A673 (cell line): ENCODE measurements at regions not wholly inside any gene's neighbourhood (a gene's known extent, or its start where the extent isn't known, plus 50 kb on each side); places are given as distances from the start of the nearest gene placed in this dataset.

Experiments
- BruUV-seq: library from RNA; stranded (reverse); fragments of 400-500 nt; replicated peaks from 2 replicates; lab custom pipeline; 2021; lab: Mats Ljungman, UMichigan
- CTCF ChIA-PET: fragments of 300-600 bp; sonication (Branson Sonifier 250); formaldehyde crosslinking; loops from one replicate; lab custom pipeline; 2022; ENCODE audit warnings: antibody characterized with exemption; lab: Charles Lee
- POLR2A ChIA-PET: fragments of 300-600 bp; sonication (Branson Sonifier 250); formaldehyde crosslinking; loops from one replicate; lab custom pipeline; 2022; ENCODE audit warnings: antibody characterized with exemption; ENCODE audit not compliant: low non-redundant PET; lab: Charles Lee
- DNase-seq: peaks from one replicate; pipeline ENCODE4 v3.0.0-alpha.2; 2015; ENCODE audit warnings: low spot score
- H3K27ac ChIP-seq: fragments of 200-600 bp; sonication (generic); 2 replicates; pipeline ENCODE4 v1.5.1; 2016; ENCODE audit warnings: mixed run types, low read depth, mild to moderate bottlenecking, mixed read lengths, antibody characterized with exemption, low read length; ENCODE audit not compliant: poor library complexity, severe bottlenecking
- H3K27me3 ChIP-seq: fragments of 200-600 bp; sonication (generic); replicated peaks from 2 replicates; pipeline ENCODE4 v1.6.1; 2017; ENCODE audit warnings: mixed run types, low read depth, mild to moderate bottlenecking, mixed read lengths, antibody characterized with exemption, low read length; ENCODE audit not compliant: insufficient read depth, poor library complexity
- H3K36me3 ChIP-seq: fragments of 200-600 bp; sonication (generic); 2 replicates; pipeline ENCODE4 v1.6.1; 2016; ENCODE audit warnings: mixed run types, mild to moderate bottlenecking, mixed read lengths, antibody characterized with exemption, low read length; ENCODE audit not compliant: insufficient read depth, poor library complexity, severe bottlenecking
- H3K4me1 ChIP-seq: fragments of 200-600 bp; sonication (generic); 2 replicates; pipeline ENCODE4 v1.6.1; 2017; ENCODE audit warnings: mixed run types, mild to moderate bottlenecking, mixed read lengths, antibody characterized with exemption, low read length; ENCODE audit not compliant: insufficient read depth, poor library complexity, severe bottlenecking
- H3K4me3 ChIP-seq: fragments of 200-600 bp; sonication (generic); 2 replicates; pipeline ENCODE4 v1.5.1; 2016; ENCODE audit warnings: low read depth, mixed run types, mild to moderate bottlenecking, mixed read lengths, low read length; ENCODE audit not compliant: poor library complexity, severe bottlenecking
- H3K9me3 ChIP-seq: fragments of 200-600 bp; sonication (generic); 2 replicates; pipeline ENCODE4 v1.6.1; 2016; ENCODE audit warnings: mixed run types, low read depth, mild to moderate bottlenecking, mixed read lengths, antibody characterized with exemption, low read length; ENCODE audit not compliant: poor library complexity, severe bottlenecking
- EZH2 ChIP-seq: fragments of 200-600 bp; sonication (generic); IDR thresholded peaks from 2 replicates; pipeline ENCODE4 v1.6.1; 2017; ENCODE audit warnings: borderline replicate concordance, low read depth, mild to moderate bottlenecking, mixed read lengths, antibody characterized with exemption, low read length; ENCODE audit not compliant: poor library complexity, severe bottlenecking
- intact Hi-C: fragments of 100-400 bp; cut with micrococcal nuclease; formaldehyde crosslinking; loops from one replicate; pipeline ENCODE4 v1.10.0; 2022; ENCODE audit not compliant: unreplicated experiment
- TF ChIP-seq, protein P1 (sequence below): fragments of 300-800, 200-600 bp; sonication (generic); conservative IDR thresholded peaks from 2 replicates; pipeline ENCODE4 v1.5.1; 2017; ENCODE audit warnings: low read depth, mild to moderate bottlenecking, antibody characterized with exemption, low read length, moderate library complexity, mixed read lengths

DNA sequence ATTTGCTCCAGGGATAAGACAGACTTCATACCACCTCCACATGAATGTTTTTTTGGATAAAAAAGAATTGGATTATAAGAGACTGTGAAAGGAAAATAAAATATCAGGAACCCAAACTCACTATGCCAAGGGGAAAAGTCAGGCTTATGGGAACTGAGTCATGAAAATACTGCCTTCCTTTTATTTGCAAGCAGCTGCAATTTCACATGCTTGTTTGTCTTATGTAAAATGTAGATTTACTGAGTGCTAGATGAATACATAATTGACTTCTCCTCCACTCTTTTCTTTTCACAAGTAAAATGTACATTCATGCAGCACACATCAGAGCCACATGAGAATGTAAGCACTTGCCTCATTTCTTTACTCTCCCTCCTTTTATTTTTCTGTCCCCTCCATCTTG is 940.8 kb upstream of the MBL2 start:
- H3K4me3 ChIP-seq: no peak overlapping the region
- H3K27ac ChIP-seq: no peak overlapping the region
- H3K9me3 ChIP-seq: peaks cover 16% of the 10 kb centered on the region
- H3K36me3 ChIP-seq: no peaks in the 10 kb centered on the region
- no peaks in the 10 kb centered on the region for H3K4me1 ChIP-seq
- no peaks in the 10 kb centered on the region for H3K27me3 ChIP-seq
- CTCF ChIA-PET: no interaction called here
- TF ChIP-seq, protein P1, sequence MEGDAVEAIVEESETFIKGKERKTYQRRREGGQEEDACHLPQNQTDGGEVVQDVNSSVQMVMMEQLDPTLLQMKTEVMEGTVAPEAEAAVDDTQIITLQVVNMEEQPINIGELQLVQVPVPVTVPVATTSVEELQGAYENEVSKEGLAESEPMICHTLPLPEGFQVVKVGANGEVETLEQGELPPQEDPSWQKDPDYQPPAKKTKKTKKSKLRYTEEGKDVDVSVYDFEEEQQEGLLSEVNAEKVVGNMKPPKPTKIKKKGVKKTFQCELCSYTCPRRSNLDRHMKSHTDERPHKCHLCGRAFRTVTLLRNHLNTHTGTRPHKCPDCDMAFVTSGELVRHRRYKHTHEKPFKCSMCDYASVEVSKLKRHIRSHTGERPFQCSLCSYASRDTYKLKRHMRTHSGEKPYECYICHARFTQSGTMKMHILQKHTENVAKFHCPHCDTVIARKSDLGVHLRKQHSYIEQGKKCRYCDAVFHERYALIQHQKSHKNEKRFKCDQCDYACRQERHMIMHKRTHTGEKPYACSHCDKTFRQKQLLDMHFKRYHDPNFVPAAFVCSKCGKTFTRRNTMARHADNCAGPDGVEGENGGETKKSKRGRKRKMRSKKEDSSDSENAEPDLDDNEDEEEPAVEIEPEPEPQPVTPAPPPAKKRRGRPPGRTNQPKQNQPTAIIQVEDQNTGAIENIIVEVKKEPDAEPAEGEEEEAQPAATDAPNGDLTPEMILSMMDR: no peak
- TF ChIP-seq EZH2: no peak
- POLR2A ChIA-PET: no interaction called here
- no peak for DNase-seq
- intact Hi-C loops: no loop called here
- no TSS peak for BruUV-seq

DNA sequence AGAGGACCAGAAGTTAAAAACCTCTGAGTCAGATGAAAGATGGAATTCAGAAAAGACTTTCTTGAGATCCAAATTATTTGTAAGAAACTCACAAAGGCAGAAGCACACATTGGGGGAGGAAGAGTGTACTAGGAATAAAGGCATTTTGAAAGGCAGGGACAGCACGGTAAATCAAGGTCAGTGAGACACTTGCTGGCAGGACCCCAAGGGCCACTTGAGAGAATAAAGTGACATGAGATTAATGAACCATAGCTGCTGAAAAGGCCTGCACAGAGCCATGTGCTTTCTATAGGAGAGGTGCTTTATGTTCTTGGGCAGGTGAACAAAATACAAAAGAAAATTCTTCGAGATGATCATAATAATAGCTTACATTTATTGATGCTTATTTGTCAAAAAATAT is 929.9 kb upstream of the MBL2 start:
- no peaks in the 10 kb centered on the region for H3K27me3 ChIP-seq
- no peak overlapping the region for H3K27ac ChIP-seq
- no peak for TF ChIP-seq EZH2
- TF ChIP-seq, protein P1: no peak
- no peaks in the 10 kb centered on the region for H3K36me3 ChIP-seq
- ChIA-PET POLR2A (no interaction called here), CTCF (no interaction called here)
- no peaks in the 10 kb centered on the region for H3K4me1 ChIP-seq
- peaks cover 16% of the 10 kb centered on the region for H3K9me3 ChIP-seq
- H3K4me3 ChIP-seq: no peak overlapping the region
- no TSS peak for BruUV-seq
- intact Hi-C loops: no loop called here
- no peak for DNase-seq

DNA sequence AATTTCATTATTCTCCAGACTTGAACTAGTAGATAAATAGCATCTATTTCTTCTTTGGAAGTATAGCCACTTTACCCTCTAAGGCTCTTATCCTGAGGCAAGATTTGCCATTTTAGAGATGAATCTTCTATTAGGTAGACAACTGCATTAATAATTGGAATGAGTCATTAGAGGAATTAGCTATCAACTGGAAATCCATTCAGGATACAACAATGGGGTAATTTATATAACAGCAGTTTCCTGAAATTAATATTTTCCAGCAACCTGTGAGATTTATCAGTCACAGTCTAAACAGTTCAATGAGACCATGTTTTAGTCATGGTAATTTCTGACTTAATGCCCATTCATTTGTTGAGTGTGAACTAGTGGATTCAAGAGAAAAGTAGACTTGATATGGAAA is 928.6 kb upstream of the MBL2 start:
- no peaks in the 10 kb centered on the region for H3K27me3 ChIP-seq
- peaks cover 14% of the 10 kb centered on the region for H3K9me3 ChIP-seq
- no peak overlapping the region for H3K27ac ChIP-seq
- TF ChIP-seq EZH2: no peak
- TF ChIP-seq, protein P1: no peak
- ChIA-PET CTCF (no interaction called here), POLR2A (no interaction called here)
- intact Hi-C loops: no loop called here
- DNase-seq: no peak
- no peaks in the 10 kb centered on the region for H3K36me3 ChIP-seq
- no TSS peak for BruUV-seq
- no peak overlapping the region for H3K4me3 ChIP-seq
- H3K4me1 ChIP-seq: no peaks in the 10 kb centered on the region
